MM.1S (cell line): ENCODE measurements at regions not wholly inside any gene's neighbourhood (a gene's known extent, or its start where the extent isn't known, plus 50 kb on each side); places are given as distances from the start of the nearest gene placed in this dataset.

Experiments used
- DNase-seq: peaks from one replicate; pipeline ENCODE4 v3.0.0-alpha.2; 2015
- H2AFZ ChIP-seq: fragments of 300-600 bp; sonication (generic); 2 replicates; pipeline ENCODE4 v1.6.0; 2016; ENCODE audit warnings: antibody characterized with exemption, low read length
- H3F3A ChIP-seq: fragments of 300-600 bp; sonication (generic); 2 replicates; pipeline ENCODE4 v1.6.1; 2016; ENCODE audit warnings: mild to moderate bottlenecking, antibody characterized with exemption, low read length, moderate library complexity, mixed read lengths; ENCODE audit not compliant: insufficient read depth
- H3K27ac ChIP-seq: fragments of 300-600 bp; sonication (generic); 2 replicates; pipeline ENCODE4 v1.5.1; 2016; ENCODE audit warnings: mild to moderate bottlenecking, low read length
- H3K27me3 ChIP-seq: fragments of 300-600 bp; sonication (generic); replicated peaks from 2 replicates; pipeline ENCODE4 v1.6.0; 2016; ENCODE audit warnings: low read length; ENCODE audit not compliant: insufficient read depth
- H3K36me3 ChIP-seq: fragments of 300-600 bp; sonication (generic); replicated peaks from 2 replicates; pipeline ENCODE4 v1.6.1; 2016; ENCODE audit warnings: mild to moderate bottlenecking, low read length, mixed read lengths; ENCODE audit not compliant: insufficient read depth
- H3K4me1 ChIP-seq: fragments of 300-600 bp; sonication (generic); 2 replicates; pipeline ENCODE4 v1.6.1; 2016; ENCODE audit warnings: low read length, mixed read lengths
- H3K4me2 ChIP-seq: fragments of 300-600 bp; sonication (generic); 2 replicates; pipeline ENCODE4 v1.6.0; 2016; ENCODE audit warnings: low read depth, low read length
- H3K4me3 ChIP-seq: fragments of 300-600 bp; sonication (generic); 2 replicates; pipeline ENCODE4 v1.5.1; 2016; ENCODE audit warnings: low read length, mixed read lengths
- H3K79me2 ChIP-seq: fragments of 300-600 bp; sonication (generic); 2 replicates; pipeline ENCODE4 v1.6.1; 2016; ENCODE audit warnings: mixed run types, low read length, mixed read lengths
- H3K9ac ChIP-seq: fragments of 300-600 bp; sonication (generic); 2 replicates; pipeline ENCODE4 v1.6.1; 2016; ENCODE audit warnings: low read length, mixed read lengths
- H3K9me2 ChIP-seq: fragments of 300-600 bp; sonication (generic); replicated peaks from 2 replicates; pipeline ENCODE4 v1.6.1; 2016; ENCODE audit warnings: mild to moderate bottlenecking, low read length, mixed read lengths; ENCODE audit not compliant: insufficient read depth
- H3K9me3 ChIP-seq: fragments of 300-600 bp; sonication (generic); replicated peaks from 2 replicates; pipeline ENCODE4 v1.6.1; 2016; ENCODE audit warnings: mild to moderate bottlenecking, low read length, mixed read lengths; ENCODE audit not compliant: insufficient read depth
- H4K20me1 ChIP-seq: fragments of 300-600 bp; sonication (generic); 2 replicates; pipeline ENCODE4 v1.6.1; 2016; ENCODE audit warnings: mild to moderate bottlenecking, low read length, moderate library complexity, mixed read lengths; ENCODE audit not compliant: insufficient read depth
- CTCF ChIP-seq: fragments of 300-600 bp; sonication (generic); IDR thresholded peaks from 2 replicates; pipeline ENCODE4 v1.5.1; 2016; ENCODE audit warnings: antibody characterized with exemption, low read length, mixed read lengths
- EZH2 ChIP-seq: fragments of 300-600 bp; sonication (generic); optimal IDR thresholded peaks from 2 replicates; pipeline ENCODE3; 2017; ENCODE audit warnings: low read depth, mild to moderate bottlenecking, antibody characterized with exemption, low read length, mixed read lengths
- EZH2phosphoT487 ChIP-seq: fragments of 300-600 bp; sonication (generic); IDR thresholded peaks from 2 replicates; pipeline ENCODE4 v1.6.1; 2018; ENCODE audit warnings: antibody characterized with exemption, low read length

- Histone ChIP-seq H3K79me2 (no peaks in the 10 kb centered on the region), H3K36me3 (no peaks in the 10 kb centered on the region), H3K27me3 (no peaks in the 10 kb centered on the region), H3K4me3 (no peak overlapping the region), H4K20me1 (no peaks in the 10 kb centered on the region), H3F3A (no peaks in the 10 kb centered on the region), H3K4me2 (no peak overlapping the region), H3K27ac (no peak overlapping the region), H3K9me3 (no peaks in the 10 kb centered on the region), H3K4me1 (no peaks in the 10 kb centered on the region), H2AFZ (no peak overlapping the region), H3K9me2 (no peaks in the 10 kb centered on the region), H3K9ac (no peak overlapping the region)
- DNase-seq = no peak
- TF ChIP-seq CTCF = no peak
- TF ChIP-seq EZH2phosphoT487 = no peak
- no peak for TF ChIP-seq EZH2
Measured at GRCh38 chr2:160792837-160793236, 299.2 kb upstream of the RBMS1 start.

- no peak overlapping the region for H2AFZ ChIP-seq
- H3K4me1 ChIP-seq = no peaks in the 10 kb centered on the region
- no peak overlapping the region for H3K4me3 ChIP-seq
- H3K27ac ChIP-seq = no peak overlapping the region
- no peaks in the 10 kb centered on the region for H3K27me3 ChIP-seq
- no peaks in the 10 kb centered on the region for H3K9me2 ChIP-seq
- no peaks in the 10 kb centered on the region for H3F3A ChIP-seq
- no peaks in the 10 kb centered on the region for H3K79me2 ChIP-seq
- no peak overlapping the region for H3K9ac ChIP-seq
- no peak for DNase-seq
- no peaks in the 10 kb centered on the region for H3K9me3 ChIP-seq
- H3K4me2 ChIP-seq = no peak overlapping the region
- no peaks in the 10 kb centered on the region for H4K20me1 ChIP-seq
- no peak for TF ChIP-seq CTCF
- no peak for TF ChIP-seq EZH2
- TF ChIP-seq EZH2phosphoT487 = no peak
- H3K36me3 ChIP-seq = no peaks in the 10 kb centered on the region
Measured at GRCh38 chr2:160794926-160795325, 301.3 kb upstream of the RBMS1 start.

GRCh38 chr2:160803881-160804280, 310.3 kb upstream of the RBMS1 start:
- Histone ChIP-seq H3K4me3 (no peak overlapping the region), H3K9ac (no peak overlapping the region), H4K20me1 (no peaks in the 10 kb centered on the region), H3K4me1 (no peaks in the 10 kb centered on the region), H3F3A (no peaks in the 10 kb centered on the region), H3K9me2 (no peaks in the 10 kb centered on the region), H3K27ac (no peak overlapping the region), H3K79me2 (no peaks in the 10 kb centered on the region), H2AFZ (no peak overlapping the region), H3K36me3 (no peaks in the 10 kb centered on the region), H3K9me3 (no peaks in the 10 kb centered on the region), H3K4me2 (no peak overlapping the region), H3K27me3 (no peaks in the 10 kb centered on the region)
- DNase-seq = no peak
- TF ChIP-seq CTCF (no peak), EZH2 (no peak), EZH2phosphoT487 (no peak)
